GM23338 (cell line): ENCODE measurements at regions not wholly inside any gene's neighbourhood (a gene's known extent, or its start where the extent isn't known, plus 50 kb on each side); places are given as distances from the start of the nearest gene placed in this dataset.
A peak's percentile ranks its signal among the peaks of the same experiment; 100 is the strongest.

ENCODE experiments used
- ATAC-seq: fragments of 200-7000 bp; cut with Tn5 transposase; 3 replicates; pipeline ENCODE4 v1.9.1; 2020
- DNase-seq: peaks from one replicate; pipeline ENCODE4 v3.0.0-alpha.2; 2015; ENCODE audit warnings: low spot score
- H2AFZ ChIP-seq: fragments of 200-600 bp; sonication (generic); 2 replicates; pipeline ENCODE4 v1.8.0; 2016; ENCODE audit warnings: antibody characterized with exemption, mild to moderate bottlenecking, moderate library complexity
- H3F3A ChIP-seq: fragments of 200-600 bp; sonication (generic); replicated peaks from 2 replicates; pipeline ENCODE4 v1.8.0; 2017; ENCODE audit warnings: antibody characterized with exemption, mixed run types, low read depth
- H3K27ac ChIP-seq: fragments of 200-600 bp; sonication (generic); 2 replicates; pipeline ENCODE4 v1.6.1; 2016; ENCODE audit warnings: low read depth
- H3K27me3 ChIP-seq: fragments of 200-600 bp; sonication (generic); 2 replicates; pipeline ENCODE4 v1.8.0; 2016; ENCODE audit warnings: mild to moderate bottlenecking, mixed run types, moderate library complexity; ENCODE audit not compliant: insufficient read depth
- H3K36me3 ChIP-seq: fragments of 200-600 bp; sonication (generic); 2 replicates; pipeline ENCODE4 v1.8.0; 2016; ENCODE audit warnings: mild to moderate bottlenecking; ENCODE audit not compliant: insufficient read depth
- H3K4me1 ChIP-seq: fragments of 200-600 bp; sonication (generic); 2 replicates; pipeline ENCODE4 v1.8.0; 2016; ENCODE audit warnings: mild to moderate bottlenecking, moderate library complexity; ENCODE audit not compliant: insufficient read depth
- H3K4me2 ChIP-seq: fragments of 200-600 bp; sonication (generic); 2 replicates; pipeline ENCODE4 v1.7.1; 2017; ENCODE audit warnings: mixed run types
- H3K4me3 ChIP-seq: fragments of 200-600 bp; sonication (generic); 2 replicates; pipeline ENCODE4 v1.6.1; 2016; ENCODE audit warnings: mixed run types
- H3K79me2 ChIP-seq: fragments of 200-600 bp; sonication (generic); replicated peaks from 2 replicates; pipeline ENCODE4 v1.8.0; 2017; ENCODE audit warnings: mild to moderate bottlenecking; ENCODE audit not compliant: insufficient read depth
- H3K9me2 ChIP-seq: fragments of 200-600 bp; sonication (generic); 2 replicates; pipeline ENCODE4 v1.8.0; 2017; ENCODE audit not compliant: insufficient read depth
- H4K20me1 ChIP-seq: fragments of 200-600 bp; sonication (generic); replicated peaks from 2 replicates; pipeline ENCODE4 v1.8.0; 2017; ENCODE audit warnings: mild to moderate bottlenecking; ENCODE audit not compliant: insufficient read depth
- H3K27ac Mint-ChIP-seq: 2 replicates; pipeline ENCODE4 v1.8.0; 2020; ENCODE audit warnings: inconsistent platforms, mild to moderate bottlenecking, moderate library complexity, mixed read lengths
- H3K27me3 Mint-ChIP-seq: 3 replicates; pipeline ENCODE4 v1.8.0; 2022; ENCODE audit warnings: low read depth, mild to moderate bottlenecking, moderate library complexity, mixed read lengths, inconsistent platforms; ENCODE audit not compliant: insufficient read depth, poor library complexity
- H3K36me3 Mint-ChIP-seq: 3 replicates; pipeline ENCODE4 v1.8.0; 2021; ENCODE audit warnings: low read depth, mild to moderate bottlenecking, inconsistent platforms, moderate library complexity, mixed read lengths
- H3K4me1 Mint-ChIP-seq: 3 replicates; pipeline ENCODE4 v1.8.0; 2020; ENCODE audit warnings: mild to moderate bottlenecking, inconsistent platforms, mixed read lengths
- H3K4me3 Mint-ChIP-seq: 3 replicates; pipeline ENCODE4 v1.8.0; 2021; ENCODE audit warnings: moderate library complexity, mild to moderate bottlenecking, inconsistent platforms, mixed read lengths
- H3K9me3 Mint-ChIP-seq: 3 replicates; pipeline ENCODE4 v1.8.0; 2020; ENCODE audit warnings: moderate library complexity, mild to moderate bottlenecking, inconsistent platforms, mixed read lengths
- CREB1 ChIP-seq: fragments of 250-450 bp; sonication (Bioruptor Pico); IDR thresholded peaks from 2 replicates; pipeline ENCODE4 v1.5.0; 2020; ENCODE audit warnings: low read depth, mild to moderate bottlenecking, moderate library complexity
- CTCF ChIP-seq, 2 experiments: fragments of 200-600 bp in 1 of 2; sonication (generic) in 1 of 2; conservative IDR thresholded peaks; 2 replicates each; pipeline versions ENCODE4 v1.5.1 to v1.6.1; 2016 to 2017; ENCODE audit warnings: antibody characterized with exemption in 2 of 2, low read depth in 2 of 2, mild to moderate bottlenecking in 2 of 2, moderate library complexity in 1 of 2
- JUNB ChIP-seq: IDR thresholded peaks from one replicate; pipeline ENCODE4 v1.6.1; 2016; ENCODE audit warnings: antibody characterized with exemption; ENCODE audit not compliant: unreplicated experiment
- ZNF331 ChIP-seq: fragments of 250-450 bp; sonication (Bioruptor Pico); IDR thresholded peaks from 2 replicates; pipeline ENCODE4 v1.5.0; 2020; ENCODE audit warnings: low read depth, mild to moderate bottlenecking, moderate library complexity
- ZNF462 ChIP-seq: fragments of 250-450 bp; sonication (Bioruptor Pico); IDR thresholded peaks from 2 replicates; pipeline ENCODE4 v1.5.0; 2020; ENCODE audit warnings: mild to moderate bottlenecking, moderate library complexity

GRCh38 chr3:7798276-7798675, 703.3 kb upstream of the LMCD1 start (continued):
- TF ChIP-seq ZNF462 (no peak), JUNB (no peak), CREB1 (no peak), ZNF331 (CRISPR knock-in tag) (no peak)

- Histone ChIP-seq H3K36me3 (no peaks in the 10 kb centered on the region), H3K4me3 (no peak overlapping the region), H3K79me2 (no peaks in the 10 kb centered on the region), H3K4me2 (no peak overlapping the region), H3F3A (no peaks in the 10 kb centered on the region), H3K27me3 (no peaks in the 10 kb centered on the region), H2AFZ (no peak overlapping the region), H3K4me1 (peaks cover 3% of the 10 kb centered on the region; the same call in 1 of the 2 replicates), H3K27ac (no peak overlapping the region), H4K20me1 (no peaks in the 10 kb centered on the region), H3K9me2 (no peaks in the 10 kb centered on the region)
- Mint-ChIP-seq H3K4me1 (peaks cover 11% of the 10 kb centered on the region), H3K4me3 (no peak overlapping the region), H3K9me3 (no peaks in the 10 kb centered on the region), H3K27me3 (no peaks in the 10 kb centered on the region), H3K36me3 (no peaks in the 10 kb centered on the region), H3K27ac (peak overlapping the region; percentile 54)
- peak; percentile 3 for DNase-seq
- no peak for ATAC-seq
- TF ChIP-seq CTCF (conservative IDR thresholded peaks at IDR 0.05; ENCODE audit: low read depth in 2 of 2) (peak in 1 of 2 experiments; percentile 43; a peak in 2 of 4 replicates), JUNB (no peak)
Observed at GRCh38 chr3:7800006-7800780, 701.4 kb upstream of the LMCD1 start.
